ENCODE measurements at regions not wholly inside any gene's neighbourhood (a gene's known extent, or its start where the extent isn't known, plus 50 kb on each side); places are given as distances from the start of the nearest gene placed in this dataset.

GRCh38 chr7:136617176-136617575 lies 251.3 kb upstream of the CHRM2 start:
- H3K27me3 ChIP-seq (ENCODE audit: control insufficient read depth, insufficient read depth, low read length), result no peaks in the 10 kb centered on the region
- no peak overlapping the region for H3K27ac ChIP-seq (ENCODE audit: low read length)
- no CpG with 5 or more reads among the region's 2 CpGs for WGBS (ENCODE audit: insufficient coverage, insufficient read length)
- no peak overlapping the region for H3K4me3 ChIP-seq (ENCODE audit: low read length)
- H3K4me1 ChIP-seq (ENCODE audit: control insufficient read depth, insufficient read depth, low read length), result no peaks in the 10 kb centered on the region
- H3K9me3 ChIP-seq (ENCODE audit: control insufficient read depth, insufficient read depth, low read length), result no peaks in the 10 kb centered on the region
- DNase-seq (ENCODE audit: low read depth, low spot score), result no peak
- no peaks in the 10 kb centered on the region for H3K36me3 ChIP-seq (ENCODE audit: control insufficient read depth, insufficient read depth, low read length)

GRCh38 chr7:136605532-136606329 lies 262.7 kb upstream of the CHRM2 start:
- Histone ChIP-seq H3K9me3 (ENCODE audit: control insufficient read depth, insufficient read depth, low read length) (no peaks in the 10 kb centered on the region), H3K36me3 (ENCODE audit: control insufficient read depth, insufficient read depth, low read length) (no peaks in the 10 kb centered on the region), H3K27ac (ENCODE audit: low read length) (no peak overlapping the region), H3K4me1 (ENCODE audit: control insufficient read depth, insufficient read depth, low read length) (no peaks in the 10 kb centered on the region), H3K27me3 (ENCODE audit: control insufficient read depth, insufficient read depth, low read length) (no peaks in the 10 kb centered on the region), H3K4me3 (ENCODE audit: low read length) (no peak overlapping the region)
- no CpG with 5 or more reads among the region's 2 CpGs for WGBS (ENCODE audit: insufficient coverage, insufficient read length)
- no peak for DNase-seq (ENCODE audit: low read depth, low spot score)

GRCh38 chr7:136601772-136602171 lies 266.7 kb upstream of the CHRM2 start:
- no peak overlapping the region for H3K27ac ChIP-seq (ENCODE audit: low read length)
- no peaks in the 10 kb centered on the region for H3K27me3 ChIP-seq (ENCODE audit: control insufficient read depth, insufficient read depth, low read length)
- no peaks in the 10 kb centered on the region for H3K9me3 ChIP-seq (ENCODE audit: control insufficient read depth, insufficient read depth, low read length)
- H3K4me1 ChIP-seq (ENCODE audit: control insufficient read depth, insufficient read depth, low read length), result no peaks in the 10 kb centered on the region
- H3K36me3 ChIP-seq (ENCODE audit: control insufficient read depth, insufficient read depth, low read length), result no peaks in the 10 kb centered on the region
- DNase-seq (ENCODE audit: low read depth, low spot score), result no peak
- WGBS (ENCODE audit: insufficient coverage, insufficient read length), result no CpG with 5 or more reads among the region's 2 CpGs
- no peak overlapping the region for H3K4me3 ChIP-seq (ENCODE audit: low read length)

- no peak for DNase-seq (ENCODE audit: low read depth, low spot score)
- Histone ChIP-seq H3K4me3 (ENCODE audit: low read length) (no peak overlapping the region), H3K27me3 (ENCODE audit: control insufficient read depth, insufficient read depth, low read length) (no peaks in the 10 kb centered on the region), H3K9me3 (ENCODE audit: control insufficient read depth, insufficient read depth, low read length) (no peaks in the 10 kb centered on the region), H3K27ac (ENCODE audit: low read length) (no peak overlapping the region), H3K36me3 (ENCODE audit: control insufficient read depth, insufficient read depth, low read length) (no peaks in the 10 kb centered on the region), H3K4me1 (ENCODE audit: control insufficient read depth, insufficient read depth, low read length) (no peaks in the 10 kb centered on the region)
These were observed 268.0 kb upstream of the CHRM2 start for GRCh38 chr7:136600475-136600874.

GRCh38 chr7:136594739-136595144 lies 273.7 kb upstream of the CHRM2 start:
- Histone ChIP-seq H3K4me1 (ENCODE audit: control insufficient read depth, insufficient read depth, low read length) (no peaks in the 10 kb centered on the region), H3K4me3 (ENCODE audit: low read length) (no peak overlapping the region), H3K27me3 (ENCODE audit: control insufficient read depth, insufficient read depth, low read length) (no peaks in the 10 kb centered on the region), H3K27ac (ENCODE audit: low read length) (no peak overlapping the region), H3K36me3 (ENCODE audit: control insufficient read depth, insufficient read depth, low read length) (no peaks in the 10 kb centered on the region), H3K9me3 (ENCODE audit: control insufficient read depth, insufficient read depth, low read length) (no peaks in the 10 kb centered on the region)
- no peak for DNase-seq (ENCODE audit: low read depth, low spot score)
- WGBS (ENCODE audit: insufficient coverage, insufficient read length), result no CpG with 5 or more reads among the region's 1 CpG

- H3K9me3 ChIP-seq (ENCODE audit: control insufficient read depth, insufficient read depth, low read length), result no peaks in the 10 kb centered on the region
- DNase-seq (ENCODE audit: low read depth, low spot score), result no peak
- no peaks in the 10 kb centered on the region for H3K4me1 ChIP-seq (ENCODE audit: control insufficient read depth, insufficient read depth, low read length)
- H3K27ac ChIP-seq (ENCODE audit: low read length), result no peak overlapping the region
- no peaks in the 10 kb centered on the region for H3K27me3 ChIP-seq (ENCODE audit: control insufficient read depth, insufficient read depth, low read length)
- no peak overlapping the region for H3K4me3 ChIP-seq (ENCODE audit: low read length)
- no peaks in the 10 kb centered on the region for H3K36me3 ChIP-seq (ENCODE audit: control insufficient read depth, insufficient read depth, low read length)
- no CpG with 5 or more reads among the region's 2 CpGs for WGBS (ENCODE audit: insufficient coverage, insufficient read length)
These were observed 280.2 kb upstream of the CHRM2 start for GRCh38 chr7:136588216-136588615.

- no CpG with 5 or more reads among the region's 2 CpGs for WGBS (ENCODE audit: insufficient coverage, insufficient read length)
- no peaks in the 10 kb centered on the region for H3K27me3 ChIP-seq (ENCODE audit: control insufficient read depth, insufficient read depth, low read length)
- no peaks in the 10 kb centered on the region for H3K36me3 ChIP-seq (ENCODE audit: control insufficient read depth, insufficient read depth, low read length)
- no peak overlapping the region for H3K27ac ChIP-seq (ENCODE audit: low read length)
- DNase-seq (ENCODE audit: low read depth, low spot score), result no peak
- no peaks in the 10 kb centered on the region for H3K9me3 ChIP-seq (ENCODE audit: control insufficient read depth, insufficient read depth, low read length)
- no peaks in the 10 kb centered on the region for H3K4me1 ChIP-seq (ENCODE audit: control insufficient read depth, insufficient read depth, low read length)
- H3K4me3 ChIP-seq (ENCODE audit: low read length), result no peak overlapping the region
These were observed 282.3 kb upstream of the CHRM2 start for GRCh38 chr7:136585954-136586670.

- no CpG with 5 or more reads among the region's 2 CpGs for WGBS (ENCODE audit: insufficient coverage, insufficient read length)
- Histone ChIP-seq H3K27me3 (ENCODE audit: control insufficient read depth, insufficient read depth, low read length) (no peaks in the 10 kb centered on the region), H3K9me3 (ENCODE audit: control insufficient read depth, insufficient read depth, low read length) (no peaks in the 10 kb centered on the region), H3K4me1 (ENCODE audit: control insufficient read depth, insufficient read depth, low read length) (no peaks in the 10 kb centered on the region), H3K4me3 (ENCODE audit: low read length) (no peak overlapping the region), H3K27ac (ENCODE audit: low read length) (no peak overlapping the region), H3K36me3 (ENCODE audit: control insufficient read depth, insufficient read depth, low read length) (no peaks in the 10 kb centered on the region)
- DNase-seq (ENCODE audit: low read depth, low spot score), result no peak
These were observed 302.0 kb upstream of the CHRM2 start for GRCh38 chr7:136566491-136566890.

GRCh38 chr7:136555933-136556332 lies 312.5 kb upstream of the CHRM2 start:
- WGBS (ENCODE audit: insufficient coverage, insufficient read length), result no CpG with 5 or more reads among the region's 5 CpGs
- Histone ChIP-seq H3K4me1 (ENCODE audit: control insufficient read depth, insufficient read depth, low read length) (no peaks in the 10 kb centered on the region), H3K9me3 (ENCODE audit: control insufficient read depth, insufficient read depth, low read length) (no peaks in the 10 kb centered on the region), H3K27me3 (ENCODE audit: control insufficient read depth, insufficient read depth, low read length) (no peaks in the 10 kb centered on the region), H3K36me3 (ENCODE audit: control insufficient read depth, insufficient read depth, low read length) (no peaks in the 10 kb centered on the region), H3K27ac (ENCODE audit: low read length) (no peak overlapping the region), H3K4me3 (ENCODE audit: low read length) (no peak overlapping the region)
- no peak for DNase-seq (ENCODE audit: low read depth, low spot score)

GRCh38 chr7:136551618-136552017 lies 316.8 kb upstream of the CHRM2 start:
- WGBS (ENCODE audit: insufficient coverage, insufficient read length), result no CpG with 5 or more reads among the region's 1 CpG
- H3K27me3 ChIP-seq (ENCODE audit: control insufficient read depth, insufficient read depth, low read length), result no peaks in the 10 kb centered on the region
- no peak overlapping the region for H3K4me3 ChIP-seq (ENCODE audit: low read length)
- no peaks in the 10 kb centered on the region for H3K4me1 ChIP-seq (ENCODE audit: control insufficient read depth, insufficient read depth, low read length)
- H3K36me3 ChIP-seq (ENCODE audit: control insufficient read depth, insufficient read depth, low read length), result no peaks in the 10 kb centered on the region
- no peaks in the 10 kb centered on the region for H3K9me3 ChIP-seq (ENCODE audit: control insufficient read depth, insufficient read depth, low read length)
- DNase-seq (ENCODE audit: low read depth, low spot score), result no peak
- H3K27ac ChIP-seq (ENCODE audit: low read length), result no peak overlapping the region

- Histone ChIP-seq H3K9me3 (ENCODE audit: control insufficient read depth, insufficient read depth, low read length) (no peaks in the 10 kb centered on the region), H3K4me3 (ENCODE audit: low read length) (no peak overlapping the region), H3K36me3 (ENCODE audit: control insufficient read depth, insufficient read depth, low read length) (no peaks in the 10 kb centered on the region), H3K27ac (ENCODE audit: low read length) (no peak overlapping the region), H3K27me3 (ENCODE audit: control insufficient read depth, insufficient read depth, low read length) (no peaks in the 10 kb centered on the region), H3K4me1 (ENCODE audit: control insufficient read depth, insufficient read depth, low read length) (no peaks in the 10 kb centered on the region)
- no peak for DNase-seq (ENCODE audit: low read depth, low spot score)
- WGBS (ENCODE audit: insufficient coverage, insufficient read length), result no CpG with 5 or more reads among the region's 1 CpG
These were observed 318.7 kb upstream of the CHRM2 start for GRCh38 chr7:136549756-136550155.

Data from iPS DF 6.9 (cell line).